ENCODE measurements at regions not wholly inside any gene's neighbourhood (a gene's known extent, or its start where the extent isn't known, plus 50 kb on each side); places are given as distances from the start of the nearest gene placed in this dataset.

DNA sequence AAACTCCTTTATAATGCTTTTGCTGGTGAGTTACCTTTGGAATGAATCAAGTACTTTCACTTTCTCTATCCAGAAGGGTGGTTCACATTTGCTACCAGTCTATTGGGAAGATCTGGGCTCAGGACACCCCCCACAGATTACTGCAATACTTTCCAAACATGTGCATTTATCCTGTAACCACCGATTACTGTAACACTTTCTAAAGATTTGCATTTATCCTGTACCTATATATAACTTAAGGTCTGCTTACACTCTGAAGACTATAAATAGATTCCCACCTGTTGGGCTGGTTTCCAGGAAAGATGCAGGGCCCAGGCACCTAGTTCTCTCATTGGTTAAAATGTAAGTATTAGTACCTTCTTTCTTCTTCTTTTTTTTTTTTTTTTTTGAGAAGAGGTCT, 113.0 kb upstream of the NEDD4L start:
- H3K9me3 ChIP-seq (ENCODE audit: control insufficient read depth, insufficient read depth, low read length) = no peaks in the 10 kb centered on the region
- H3K4me3 ChIP-seq (ENCODE audit: low read length) = no peak overlapping the region
- Mint-ChIP-seq H3K36me3 (no peaks in the 10 kb centered on the region), H3K4me3 (no peak overlapping the region), H3K4me1 (peaks cover 0 to 4% of the 10 kb centered on the region in 2 donors), H3K9me3 (no peaks in the 10 kb centered on the region), H3K27me3 (ENCODE audit: low read depth in 2 of 2) (peaks cover 0 to 5% of the 10 kb centered on the region in 2 donors), H3K27ac (no peak overlapping the region)
- no peaks in the 10 kb centered on the region for H3K27me3 ChIP-seq (ENCODE audit: control insufficient read depth, insufficient read depth, low read length)
- TF ChIP-seq, protein P1, sequence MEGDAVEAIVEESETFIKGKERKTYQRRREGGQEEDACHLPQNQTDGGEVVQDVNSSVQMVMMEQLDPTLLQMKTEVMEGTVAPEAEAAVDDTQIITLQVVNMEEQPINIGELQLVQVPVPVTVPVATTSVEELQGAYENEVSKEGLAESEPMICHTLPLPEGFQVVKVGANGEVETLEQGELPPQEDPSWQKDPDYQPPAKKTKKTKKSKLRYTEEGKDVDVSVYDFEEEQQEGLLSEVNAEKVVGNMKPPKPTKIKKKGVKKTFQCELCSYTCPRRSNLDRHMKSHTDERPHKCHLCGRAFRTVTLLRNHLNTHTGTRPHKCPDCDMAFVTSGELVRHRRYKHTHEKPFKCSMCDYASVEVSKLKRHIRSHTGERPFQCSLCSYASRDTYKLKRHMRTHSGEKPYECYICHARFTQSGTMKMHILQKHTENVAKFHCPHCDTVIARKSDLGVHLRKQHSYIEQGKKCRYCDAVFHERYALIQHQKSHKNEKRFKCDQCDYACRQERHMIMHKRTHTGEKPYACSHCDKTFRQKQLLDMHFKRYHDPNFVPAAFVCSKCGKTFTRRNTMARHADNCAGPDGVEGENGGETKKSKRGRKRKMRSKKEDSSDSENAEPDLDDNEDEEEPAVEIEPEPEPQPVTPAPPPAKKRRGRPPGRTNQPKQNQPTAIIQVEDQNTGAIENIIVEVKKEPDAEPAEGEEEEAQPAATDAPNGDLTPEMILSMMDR (IDR thresholded peaks at IDR 0.05) = no peak
- no peaks in the 10 kb centered on the region for H3K36me3 ChIP-seq (ENCODE audit: control insufficient read depth, insufficient read depth, low read length)
- intact Hi-C loops (cut with micrococcal nuclease) = no loop called here
- DNase-seq (no peak), ATAC-seq (no peak)
- H3K4me1 ChIP-seq (ENCODE audit: control insufficient read depth, insufficient read depth, low read length) = no peaks in the 10 kb centered on the region
- 14% methylated on average over 1 of the region's 1 CpG for WGBS (ENCODE audit: insufficient coverage)
- no peak overlapping the region for H3K27ac ChIP-seq (ENCODE audit: low read length)

DNA sequence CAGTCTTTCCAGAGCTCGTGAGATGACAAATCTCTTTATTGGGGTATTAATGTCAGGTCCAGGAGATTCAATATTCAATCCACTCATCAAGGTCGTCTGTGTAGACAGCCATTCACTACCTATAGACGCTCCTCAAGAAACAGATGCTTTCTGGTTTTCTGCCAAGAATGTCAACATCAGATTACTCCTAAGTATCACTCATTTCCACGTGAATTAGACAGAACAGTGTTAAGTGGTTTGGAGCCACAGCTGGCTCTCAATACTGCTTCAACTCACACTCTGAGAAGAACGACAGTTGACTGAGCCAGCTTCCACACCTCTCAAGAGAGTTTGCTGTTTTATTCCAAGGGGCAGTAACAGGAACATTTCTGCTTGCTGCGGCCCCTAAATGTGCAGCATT, 113.5 kb upstream of the NEDD4L start:
- peaks cover 0 to 4% of the 10 kb centered on the region in 2 donors for H3K4me1 Mint-ChIP-seq
- Histone ChIP-seq H3K4me1 (ENCODE audit: control insufficient read depth, insufficient read depth, low read length) (no peaks in the 10 kb centered on the region), H3K9me3 (ENCODE audit: control insufficient read depth, insufficient read depth, low read length) (no peaks in the 10 kb centered on the region), H3K27ac (ENCODE audit: low read length) (no peak overlapping the region), H3K36me3 (ENCODE audit: control insufficient read depth, insufficient read depth, low read length) (no peaks in the 10 kb centered on the region), H3K4me3 (ENCODE audit: low read length) (no peak overlapping the region), H3K27me3 (ENCODE audit: control insufficient read depth, insufficient read depth, low read length) (no peaks in the 10 kb centered on the region)
- H3K36me3 Mint-ChIP-seq = no peaks in the 10 kb centered on the region
- ATAC-seq = no peak
- H3K27ac Mint-ChIP-seq = no peak overlapping the region
- no peak overlapping the region for H3K4me3 Mint-ChIP-seq
- intact Hi-C loops (cut with micrococcal nuclease) = no loop called here
- DNase-seq = no peak
- TF ChIP-seq, protein P1 (IDR thresholded peaks at IDR 0.05) = no peak
- no peaks in the 10 kb centered on the region for H3K9me3 Mint-ChIP-seq
- peaks cover 0 to 5% of the 10 kb centered on the region in 2 donors for H3K27me3 Mint-ChIP-seq (ENCODE audit: low read depth in 2 of 2)
- 72% methylated on average over 5 of the region's 6 CpGs for WGBS (ENCODE audit: insufficient coverage)

DNA sequence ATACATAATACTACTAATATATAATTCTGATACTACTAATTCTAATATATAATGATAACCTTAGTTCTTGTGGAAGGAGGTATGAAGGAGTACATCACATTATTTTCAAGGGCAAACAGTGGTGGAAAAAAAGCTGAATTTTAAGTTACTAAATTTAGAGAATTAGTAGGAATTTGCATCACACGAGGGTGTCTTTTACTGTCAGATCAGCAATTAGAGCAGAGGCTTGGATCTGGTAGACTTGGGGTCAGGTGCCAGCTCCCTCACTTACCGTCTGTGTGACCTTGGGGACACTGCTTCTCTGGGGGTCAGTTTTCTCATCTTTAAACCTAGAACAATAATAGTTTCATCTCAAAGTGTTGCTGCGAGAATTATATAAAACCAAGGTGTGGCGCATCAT, 114.1 kb upstream of the NEDD4L start:
- TF ChIP-seq, protein P1 (IDR thresholded peaks at IDR 0.05) = no peak
- DNase-seq (no peak), ATAC-seq (no peak)
- H3K36me3 Mint-ChIP-seq = no peaks in the 10 kb centered on the region
- H3K4me3 Mint-ChIP-seq = no peak overlapping the region
- no peaks in the 10 kb centered on the region for H3K27me3 ChIP-seq (ENCODE audit: control insufficient read depth, insufficient read depth, low read length)
- H3K27ac Mint-ChIP-seq = no peak overlapping the region
- H3K4me1 Mint-ChIP-seq = peaks cover 0 to 4% of the 10 kb centered on the region in 2 donors
- no peaks in the 10 kb centered on the region for H3K9me3 Mint-ChIP-seq
- H3K27ac ChIP-seq (ENCODE audit: low read length) = no peak overlapping the region
- H3K4me3 ChIP-seq (ENCODE audit: low read length) = no peak overlapping the region
- no peaks in the 10 kb centered on the region for H3K9me3 ChIP-seq (ENCODE audit: control insufficient read depth, insufficient read depth, low read length)
- WGBS (ENCODE audit: insufficient coverage) = 95% methylated on average over 4 of the region's 4 CpGs
- intact Hi-C loops (cut with micrococcal nuclease) = no loop called here
- H3K4me1 ChIP-seq (ENCODE audit: control insufficient read depth, insufficient read depth, low read length) = no peaks in the 10 kb centered on the region
- peaks cover 0 to 5% of the 10 kb centered on the region in 2 donors for H3K27me3 Mint-ChIP-seq (ENCODE audit: low read depth in 2 of 2)
- no peaks in the 10 kb centered on the region for H3K36me3 ChIP-seq (ENCODE audit: control insufficient read depth, insufficient read depth, low read length)

DNA sequence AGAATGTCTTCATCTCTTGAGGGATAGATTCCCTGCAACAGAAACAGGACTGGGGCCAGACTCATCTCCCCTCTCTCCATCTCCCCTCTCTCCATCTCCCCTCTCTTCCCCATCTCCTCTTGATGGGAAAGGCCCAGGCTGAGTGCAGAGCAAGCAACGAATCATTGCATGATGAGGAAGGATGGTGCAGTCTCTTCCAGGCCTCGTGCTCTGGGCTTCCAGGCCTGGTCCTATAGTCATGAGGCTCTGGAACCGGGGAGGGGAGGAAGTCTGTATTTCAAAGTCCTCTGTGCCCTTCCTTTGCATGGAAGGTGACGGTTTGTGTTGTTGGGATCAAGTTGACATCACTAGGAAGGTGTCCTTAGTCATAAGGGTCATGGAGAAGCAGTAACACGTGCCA, 115.6 kb upstream of the NEDD4L start:
- Histone ChIP-seq H3K4me3 (ENCODE audit: low read length) (no peak overlapping the region), H3K27ac (ENCODE audit: low read length) (no peak overlapping the region), H3K27me3 (ENCODE audit: control insufficient read depth, insufficient read depth, low read length) (no peaks in the 10 kb centered on the region), H3K36me3 (ENCODE audit: control insufficient read depth, insufficient read depth, low read length) (no peaks in the 10 kb centered on the region), H3K9me3 (ENCODE audit: control insufficient read depth, insufficient read depth, low read length) (no peaks in the 10 kb centered on the region), H3K4me1 (ENCODE audit: control insufficient read depth, insufficient read depth, low read length) (no peaks in the 10 kb centered on the region)
- Mint-ChIP-seq H3K4me3 (no peak overlapping the region), H3K4me1 (peaks cover 0 to 4% of the 10 kb centered on the region in 2 donors), H3K27ac (no peak overlapping the region), H3K9me3 (no peaks in the 10 kb centered on the region), H3K27me3 (ENCODE audit: low read depth in 2 of 2) (peaks cover 0 to 5% of the 10 kb centered on the region in 2 donors), H3K36me3 (no peaks in the 10 kb centered on the region)
- no peak for DNase-seq
- TF ChIP-seq, protein P1 (IDR thresholded peaks at IDR 0.05) = no peak
- intact Hi-C loops (cut with micrococcal nuclease) = no loop called here
- no peak for ATAC-seq
- 68% methylated on average over 5 of the region's 5 CpGs for WGBS (ENCODE audit: insufficient coverage)
